ENCODE measurements at regions not wholly inside any gene's neighbourhood (a gene's known extent, or its start where the extent isn't known, plus 50 kb on each side); places are given as distances from the start of the nearest gene placed in this dataset.
"Not testable (repeated sequence)": the region's sequence is repeated elsewhere in the genome, so short reads cannot be mapped to it uniquely, and the experiment has no call there.

DNA sequence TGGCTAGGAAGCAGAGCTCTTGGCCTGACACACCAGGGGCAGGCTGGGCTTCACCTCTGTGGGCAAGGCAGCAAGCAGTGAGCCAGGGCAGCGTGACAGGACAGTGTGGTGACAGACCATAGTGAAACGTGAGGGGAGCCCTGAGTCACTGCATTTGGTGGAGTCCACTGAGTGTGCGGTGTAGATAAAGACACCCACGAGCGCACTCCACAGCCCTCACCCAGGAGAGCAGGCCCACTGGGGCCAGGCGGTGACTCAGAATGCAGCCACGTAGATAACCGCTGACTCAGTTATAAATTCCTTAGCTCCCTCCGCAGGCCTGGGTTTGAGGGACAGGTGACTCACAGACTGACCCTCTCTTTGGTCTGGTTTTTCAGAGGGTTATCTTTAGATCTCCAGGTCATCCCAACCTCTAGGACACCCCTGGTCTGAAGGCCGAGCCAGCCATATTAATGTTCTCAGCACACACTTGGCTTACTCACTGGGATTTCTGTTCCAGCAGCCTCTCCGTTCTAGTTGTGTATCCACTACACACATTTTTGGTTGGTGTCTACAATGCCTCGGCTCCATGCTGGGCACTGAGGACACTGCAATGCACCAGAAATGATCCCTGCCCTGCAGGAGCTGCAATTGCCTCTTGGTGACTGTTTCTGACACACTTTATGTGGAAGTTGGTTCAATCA is 90.2 kb upstream of the TSPAN2 start:
- DNase-seq = no peak

DNA sequence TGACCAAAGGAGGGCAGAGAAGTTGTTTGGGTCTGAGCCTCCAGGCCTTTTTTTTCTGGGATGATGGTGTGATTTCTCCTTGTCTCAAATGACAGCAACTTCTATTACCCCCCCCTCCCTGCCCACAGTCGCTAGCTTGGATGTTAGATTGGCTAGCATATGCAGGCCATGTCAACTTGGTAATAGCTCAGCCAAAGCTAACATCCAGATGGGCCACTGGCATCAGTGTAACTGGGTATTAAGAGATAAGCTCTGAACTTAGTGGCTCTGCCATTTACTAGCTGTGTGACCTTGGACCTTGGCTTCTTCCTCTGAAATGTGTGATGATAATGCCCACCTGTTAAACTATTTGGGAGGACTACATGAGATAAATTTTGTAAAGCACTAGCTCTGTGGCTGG is 86.9 kb upstream of the TSPAN2 start:
- no peak for DNase-seq

DNA sequence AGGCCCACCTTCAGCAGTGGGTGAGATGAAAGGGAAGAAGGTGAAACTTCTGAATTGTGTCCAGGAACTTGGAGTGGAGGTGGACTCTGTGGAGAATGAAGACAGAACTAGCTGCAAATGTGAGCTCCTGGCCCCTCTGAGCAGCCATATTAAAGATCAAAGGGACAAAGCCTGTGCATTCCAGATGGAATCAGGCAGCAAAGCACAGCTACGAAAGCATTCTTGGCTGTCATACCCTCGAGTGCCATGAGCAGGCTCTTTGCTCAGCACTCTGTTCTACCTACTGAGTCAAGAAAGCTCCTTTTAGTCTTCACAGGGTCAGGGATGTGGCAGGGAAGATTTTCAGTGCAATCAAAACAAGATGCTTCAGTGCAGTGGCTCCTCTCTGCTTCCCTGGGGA is 86.3 kb upstream of the TSPAN2 start:
- DNase-seq = no peak

GRCh38 chr1:115173151-115173550 is 83.8 kb upstream of the TSPAN2 start:
- DNase-seq = no peak

- DNase-seq = no peak
These were observed 83.0 kb upstream of the TSPAN2 start for GRCh38 chr1:115172270-115172669.

- no peak for DNase-seq
These were observed 81.7 kb upstream of the TSPAN2 start for GRCh38 chr1:115170961-115171392.

GRCh38 chr1:115170377-115170776 is 81.1 kb upstream of the TSPAN2 start:
- no peak for DNase-seq

DNA sequence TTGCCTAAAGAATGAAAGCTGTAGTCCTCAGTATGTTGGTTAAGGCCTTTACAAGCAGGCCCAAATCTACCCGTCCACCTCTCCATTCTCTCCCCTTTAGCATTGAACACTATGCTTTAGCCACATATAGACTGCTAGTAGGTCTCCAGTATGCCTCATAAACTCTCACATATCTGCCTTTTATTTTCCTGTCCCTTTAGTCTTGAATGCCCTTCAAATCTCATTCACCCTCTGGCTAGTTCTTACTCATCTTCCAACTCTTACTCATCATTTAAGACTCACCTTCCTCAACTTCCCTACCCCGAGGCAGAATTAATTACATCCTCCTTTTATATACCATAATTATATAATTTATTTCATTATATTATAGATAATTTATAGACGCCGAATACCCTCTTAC is 78.7 kb upstream of the TSPAN2 start:
- no peak for DNase-seq

- no peak for DNase-seq
These were observed 77.3 kb upstream of the TSPAN2 start for GRCh38 chr1:115166531-115167091.

DNA sequence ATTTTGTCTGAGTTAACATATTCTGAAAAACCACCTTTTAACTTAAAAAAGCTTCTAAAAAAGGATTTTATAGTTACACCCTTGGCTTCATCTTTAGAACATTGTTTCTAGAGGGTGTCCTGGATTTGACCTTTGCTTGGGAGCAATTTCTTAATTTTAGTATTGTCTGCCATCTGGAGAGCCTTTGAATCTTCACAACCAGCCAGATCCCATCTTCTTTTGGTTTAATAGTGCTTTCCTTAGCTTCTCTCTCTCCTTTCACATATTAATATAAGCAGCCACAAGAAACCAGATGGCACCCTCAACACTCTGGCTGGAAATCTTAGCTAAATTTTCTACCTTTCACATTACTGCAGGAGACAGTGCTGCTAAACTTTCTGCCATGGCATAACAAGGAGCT is 76.5 kb upstream of the TSPAN2 start:
- no peak for DNase-seq

DNA sequence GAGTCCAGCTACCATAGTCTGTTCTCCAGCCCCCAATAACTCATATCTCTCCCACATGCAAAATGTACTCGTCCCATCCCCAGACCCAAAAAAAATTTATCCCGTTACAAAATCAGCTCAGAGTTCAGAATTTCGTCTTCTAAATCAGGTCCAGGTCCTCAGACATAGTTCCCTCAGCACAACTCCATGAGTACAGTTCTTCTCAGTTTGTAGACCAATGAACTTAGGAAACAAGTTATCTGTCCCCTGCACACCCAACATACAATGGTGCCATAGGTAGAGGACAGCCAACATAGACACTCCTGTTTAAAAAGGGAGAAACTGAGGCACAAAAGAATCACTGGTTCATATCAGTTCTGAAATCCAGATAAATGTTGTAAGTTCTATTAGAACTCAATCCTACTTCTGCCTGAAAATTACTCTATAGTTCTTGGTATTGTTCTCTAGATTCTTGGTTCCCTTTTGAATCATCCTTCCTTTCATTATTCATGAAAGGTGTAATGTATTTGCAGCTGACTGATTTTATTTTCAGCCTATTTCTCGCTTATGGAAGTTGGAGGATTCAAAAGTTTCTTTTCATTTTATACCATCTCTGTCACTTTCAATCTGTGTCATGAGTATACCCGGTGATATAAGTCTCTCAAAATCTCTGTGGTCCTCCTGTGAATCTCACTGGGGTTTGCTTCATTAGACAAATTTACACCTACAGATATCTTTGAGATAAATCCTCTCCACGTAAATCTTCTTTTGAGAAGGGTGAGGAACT is 75.8 kb upstream of the TSPAN2 start:
- no peak for DNase-seq

DNA sequence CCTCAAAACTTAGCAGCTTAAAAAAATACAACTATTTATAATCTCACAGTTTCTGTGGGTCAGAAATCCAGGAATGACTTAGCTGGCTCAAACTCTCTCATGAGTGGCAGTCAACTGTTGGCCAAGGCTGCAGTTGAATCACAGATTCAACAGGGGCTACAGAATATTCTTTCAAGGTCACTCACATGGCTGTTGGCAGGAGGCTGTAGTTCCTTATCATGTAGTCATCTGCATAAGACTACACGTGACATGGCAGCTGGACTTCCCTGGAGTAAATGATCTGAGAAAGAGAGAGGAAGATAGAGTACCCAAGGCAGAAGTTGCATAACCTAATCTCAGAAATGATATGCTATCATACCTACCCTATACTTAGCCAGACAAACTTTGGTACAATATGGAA is 75.2 kb upstream of the TSPAN2 start:
- no peak for DNase-seq

GRCh38 chr1:115160728-115161127 is 71.4 kb upstream of the TSPAN2 start:
- DNase-seq = no peak

DNA sequence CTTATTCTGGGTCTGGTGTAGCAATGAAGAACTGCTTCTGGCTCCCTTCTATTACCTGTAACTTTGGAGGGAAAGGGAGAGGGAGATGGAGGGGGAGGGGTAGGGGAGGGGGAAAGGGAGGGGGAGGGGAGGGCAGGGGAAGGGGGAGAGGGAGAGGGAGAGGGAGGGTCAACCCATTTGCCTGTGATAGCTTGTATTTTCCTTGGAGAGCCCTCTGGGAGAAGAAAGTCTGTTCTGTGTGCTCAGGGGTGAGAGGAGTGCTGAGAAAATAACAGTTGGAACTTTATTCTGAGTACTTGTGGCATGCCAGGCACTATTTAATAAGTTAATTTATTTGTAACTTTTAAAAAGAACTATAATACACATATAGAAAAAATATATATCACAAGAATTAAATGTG is 70.7 kb upstream of the TSPAN2 start:
- no peak for DNase-seq

DNA sequence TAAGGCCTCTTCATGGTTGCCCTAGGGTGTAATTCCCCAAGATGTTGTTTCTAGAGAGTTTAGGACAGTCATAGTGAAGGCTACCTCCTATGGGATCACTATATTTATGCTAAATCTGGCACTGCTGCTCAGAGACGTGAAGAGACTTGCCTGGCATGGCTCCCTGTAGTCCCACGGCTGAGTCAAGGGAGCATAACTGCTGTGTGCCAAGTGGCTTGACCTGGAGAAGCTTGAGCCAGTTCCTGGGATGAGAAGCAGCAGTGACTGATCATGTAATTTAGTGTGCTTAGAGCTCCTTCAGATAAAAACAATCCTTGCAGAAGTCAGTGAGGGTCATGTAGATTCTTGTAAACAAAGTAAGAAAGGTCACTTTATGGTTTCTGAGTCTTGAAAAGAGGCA is 68.9 kb upstream of the TSPAN2 start:
- no peak for DNase-seq

GRCh38 chr1:115156826-115157468 is 67.6 kb upstream of the TSPAN2 start:
- DNase-seq = no peak

GRCh38 chr1:115153966-115154557 is 64.8 kb upstream of the TSPAN2 start:
- DNase-seq = no peak

- not testable (repeated sequence) for DNase-seq
These were observed 58.6 kb upstream of the TSPAN2 start for GRCh38 chr1:115147928-115148327.

- no peak for DNase-seq
These were observed 55.9 kb upstream of the TSPAN2 start for GRCh38 chr1:115145226-115145625.

DNA sequence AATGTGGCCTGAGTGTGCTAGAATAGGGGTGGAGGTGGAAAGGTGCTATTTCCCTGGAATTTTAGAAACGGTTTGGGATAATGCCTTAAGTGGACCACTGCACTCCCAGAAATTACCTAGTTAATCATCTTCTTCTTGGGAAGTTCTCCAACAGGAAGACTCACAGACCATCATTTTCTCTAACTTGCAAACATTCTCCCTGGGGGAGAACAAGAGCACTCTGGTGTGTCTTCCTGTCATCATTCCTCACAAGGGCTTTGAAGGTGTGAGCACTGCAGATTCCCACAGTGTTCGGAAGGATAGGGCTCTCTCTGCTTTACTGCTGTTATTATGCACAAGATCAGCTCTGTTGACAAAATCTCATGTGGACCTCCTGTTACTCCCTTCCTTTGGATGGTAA is 54.9 kb upstream of the TSPAN2 start:
- no peak for DNase-seq

DNA sequence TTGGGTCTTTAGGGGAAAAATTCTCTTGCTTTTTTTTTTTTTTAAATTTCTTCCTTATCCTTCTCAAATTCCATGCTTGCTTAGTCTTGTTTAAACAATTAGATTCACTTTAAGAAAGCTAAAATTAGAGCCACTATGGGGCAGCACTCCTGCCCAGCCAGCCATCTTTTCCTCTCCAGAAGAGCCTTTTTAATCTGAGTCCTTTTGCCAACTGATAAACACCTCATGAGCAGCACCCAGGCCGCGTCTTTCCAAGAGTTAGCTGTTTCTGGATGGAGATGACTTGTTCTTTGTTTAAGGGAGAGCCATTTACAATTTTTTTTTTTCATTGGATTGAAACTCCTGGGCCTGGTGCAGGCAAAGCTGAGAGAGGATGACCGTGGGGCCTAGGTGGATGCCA is 53.3 kb upstream of the TSPAN2 start:
- no peak for DNase-seq

- DNase-seq = no peak
These were observed 51.8 kb upstream of the TSPAN2 start for GRCh38 chr1:115141145-115141454.
